Fibroblast of villous mesenchyme (primary cell): ENCODE measurements at regions not wholly inside any gene's neighbourhood (a gene's known extent, or its start where the extent isn't known, plus 50 kb on each side); places are given as distances from the start of the nearest gene placed in this dataset.

Experiments
- DNase-seq: peaks from one replicate; pipeline ENCODE4 v3.0.0-alpha.2; 2010; ENCODE audit warnings: low read depth
- H3K4me3 ChIP-seq: 2 replicates; pipeline ENCODE4 v1.5.1; 2011; ENCODE audit warnings: low read depth, mild to moderate bottlenecking, low read length
- CTCF ChIP-seq: IDR thresholded peaks from 2 replicates; pipeline ENCODE4 v1.5.1; 2012; ENCODE audit warnings: low read depth, mild to moderate bottlenecking, low read length; ENCODE audit not compliant: insufficient read depth

- no peak overlapping the region for H3K4me3 ChIP-seq
- no peak for TF ChIP-seq CTCF
- DNase-seq = no peak
These were observed 78.7 kb upstream of the SLC25A26 start for GRCh38 chr3:66142079-66142478.

- no peak for DNase-seq
These were observed 79.9 kb upstream of the SLC25A26 start for GRCh38 chr3:66140743-66141372.

GRCh38 chr3:66140106-66140505, 80.7 kb upstream of the SLC25A26 start:
- TF ChIP-seq CTCF = no peak
- DNase-seq = no peak
- no peak overlapping the region for H3K4me3 ChIP-seq

More at GRCh38 chr3:66140743-66141372, 79.9 kb upstream of the SLC25A26 start:
- no peak for TF ChIP-seq CTCF
- H3K4me3 ChIP-seq = no peak overlapping the region

GRCh38 chr3:66139415-66139814, 81.4 kb upstream of the SLC25A26 start:
- no peak for TF ChIP-seq CTCF
- no peak overlapping the region for H3K4me3 ChIP-seq
- no peak for DNase-seq

GRCh38 chr3:66138336-66139313, 82.2 kb upstream of the SLC25A26 start:
- TF ChIP-seq CTCF = peak; percentile 81
- peak; percentile 66 for DNase-seq
- no peak overlapping the region for H3K4me3 ChIP-seq

- no peak for TF ChIP-seq CTCF
- no peak overlapping the region for H3K4me3 ChIP-seq
- DNase-seq = no peak
These were observed 84.2 kb upstream of the SLC25A26 start for GRCh38 chr3:66136597-66136996.
